Suppressor macrophage treated with lipopolysaccharide for 1 hour (primary cell): ENCODE measurements at regions not wholly inside any gene's neighbourhood (a gene's known extent, or its start where the extent isn't known, plus 50 kb on each side); places are given as distances from the start of the nearest gene placed in this dataset.

Source experiments
- DNase-seq, 3 donors: peaks; one replicate each; pipeline ENCODE4 v3.0.0-alpha.2; 2020 to 2022

- DNase-seq, result peak; percentile 13 to 32 (median 22)
These were observed 101.3 kb downstream of the NUDT12 start for GRCh38 chr5:103461243-103461642.

GRCh38 chr5:103458497-103459040 is 104.0 kb downstream of the NUDT12 start:
- peak in 1 of 3 donors; percentile 13 for DNase-seq

- no peak for DNase-seq
These were observed 106.1 kb downstream of the NUDT12 start for GRCh38 chr5:103456476-103456875.

GRCh38 chr5:103455796-103456195 is 106.8 kb downstream of the NUDT12 start:
- DNase-seq, result no peak

- DNase-seq, result no peak
These were observed 107.8 kb downstream of the NUDT12 start for GRCh38 chr5:103454770-103455169.

- no peak for DNase-seq
These were observed 109.9 kb downstream of the NUDT12 start for GRCh38 chr5:103452666-103453065.

GRCh38 chr5:103452089-103452488 is 110.5 kb downstream of the NUDT12 start:
- no peak for DNase-seq

- no peak for DNase-seq
These were observed 111.3 kb downstream of the NUDT12 start for GRCh38 chr5:103451261-103451660.

GRCh38 chr5:103450333-103451061 is 112.1 kb downstream of the NUDT12 start:
- DNase-seq, result peak in 1 of 3 donors; percentile 12

- DNase-seq, result no peak
These were observed 115.8 kb downstream of the NUDT12 start for GRCh38 chr5:103446813-103447212.

- no peak for DNase-seq
These were observed 117.1 kb downstream of the NUDT12 start for GRCh38 chr5:103445426-103446035.

- DNase-seq, result no peak
These were observed 118.1 kb downstream of the NUDT12 start for GRCh38 chr5:103444333-103445038.

GRCh38 chr5:103442750-103443149 is 119.8 kb downstream of the NUDT12 start:
- no peak for DNase-seq

- no peak for DNase-seq
These were observed 121.1 kb downstream of the NUDT12 start for GRCh38 chr5:103441523-103441922.

- no peak for DNase-seq
These were observed 123.6 kb downstream of the NUDT12 start for GRCh38 chr5:103439007-103439406.

- DNase-seq, result no peak
These were observed 125.9 kb downstream of the NUDT12 start for GRCh38 chr5:103436656-103437055.

GRCh38 chr5:103436112-103436511 is 126.5 kb downstream of the NUDT12 start:
- no peak for DNase-seq

- DNase-seq, result no peak
These were observed 127.3 kb downstream of the NUDT12 start for GRCh38 chr5:103435136-103435889.

GRCh38 chr5:103434057-103434456 is 128.5 kb downstream of the NUDT12 start:
- DNase-seq, result no peak

GRCh38 chr5:103433211-103433610 is 129.4 kb downstream of the NUDT12 start:
- no peak for DNase-seq

GRCh38 chr5:103428923-103429322 is 133.7 kb downstream of the NUDT12 start:
- DNase-seq, result no peak

- no peak for DNase-seq
These were observed 134.1 kb downstream of the NUDT12 start for GRCh38 chr5:103428411-103428871.

GRCh38 chr5:103427326-103427725 is 135.3 kb downstream of the NUDT12 start:
- no peak for DNase-seq
